ENCODE measurements at regions not wholly inside any gene's neighbourhood (a gene's known extent, or its start where the extent isn't known, plus 50 kb on each side); places are given as distances from the start of the nearest gene placed in this dataset.

DNA sequence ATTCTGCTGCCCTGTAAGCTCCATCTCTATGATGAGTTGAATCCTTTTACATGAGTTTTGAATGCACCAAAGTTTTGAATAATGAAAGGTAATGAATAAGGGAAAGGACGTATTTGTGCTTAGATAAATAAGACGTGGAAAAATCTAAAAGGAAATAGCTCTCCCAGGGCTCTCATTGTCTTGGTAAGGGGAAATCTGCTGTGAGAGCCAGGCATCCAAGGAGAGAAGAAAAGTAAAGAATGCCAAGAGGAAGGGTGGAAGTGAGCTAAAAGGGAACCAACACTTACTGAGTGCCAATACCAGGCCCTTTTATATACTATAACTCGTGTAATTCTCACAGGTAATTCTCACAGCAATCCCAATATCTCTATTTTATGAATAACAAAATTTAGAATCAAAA is 62.6 kb upstream of the KLHL13 start:
- Histone ChIP-seq H3K9me3 (no peaks in the 10 kb centered on the region), H3K27ac (no peak overlapping the region), H3K27me3 (no peaks in the 10 kb centered on the region), H3K36me3 (no peaks in the 10 kb centered on the region), H3K4me3 (no peak overlapping the region), H3K4me1 (ENCODE audit: insufficient read depth) (no peaks in the 10 kb centered on the region)
- no peak for DNase-seq
- intact Hi-C loops (cut with DNase I) = no loop called here
- 47 to 62% (median 58%) methylated on average over 3 of the region's 3 CpGs for WGBS, 3 donors
- TF ChIP-seq, protein P1, sequence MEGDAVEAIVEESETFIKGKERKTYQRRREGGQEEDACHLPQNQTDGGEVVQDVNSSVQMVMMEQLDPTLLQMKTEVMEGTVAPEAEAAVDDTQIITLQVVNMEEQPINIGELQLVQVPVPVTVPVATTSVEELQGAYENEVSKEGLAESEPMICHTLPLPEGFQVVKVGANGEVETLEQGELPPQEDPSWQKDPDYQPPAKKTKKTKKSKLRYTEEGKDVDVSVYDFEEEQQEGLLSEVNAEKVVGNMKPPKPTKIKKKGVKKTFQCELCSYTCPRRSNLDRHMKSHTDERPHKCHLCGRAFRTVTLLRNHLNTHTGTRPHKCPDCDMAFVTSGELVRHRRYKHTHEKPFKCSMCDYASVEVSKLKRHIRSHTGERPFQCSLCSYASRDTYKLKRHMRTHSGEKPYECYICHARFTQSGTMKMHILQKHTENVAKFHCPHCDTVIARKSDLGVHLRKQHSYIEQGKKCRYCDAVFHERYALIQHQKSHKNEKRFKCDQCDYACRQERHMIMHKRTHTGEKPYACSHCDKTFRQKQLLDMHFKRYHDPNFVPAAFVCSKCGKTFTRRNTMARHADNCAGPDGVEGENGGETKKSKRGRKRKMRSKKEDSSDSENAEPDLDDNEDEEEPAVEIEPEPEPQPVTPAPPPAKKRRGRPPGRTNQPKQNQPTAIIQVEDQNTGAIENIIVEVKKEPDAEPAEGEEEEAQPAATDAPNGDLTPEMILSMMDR (IDR thresholded peaks at IDR 0.05) = no peak
- TF ChIP-seq EP300 (IDR thresholded peaks at IDR 0.05) (no peak), POLR2A (IDR thresholded peaks at IDR 0.05) (no peak)

DNA sequence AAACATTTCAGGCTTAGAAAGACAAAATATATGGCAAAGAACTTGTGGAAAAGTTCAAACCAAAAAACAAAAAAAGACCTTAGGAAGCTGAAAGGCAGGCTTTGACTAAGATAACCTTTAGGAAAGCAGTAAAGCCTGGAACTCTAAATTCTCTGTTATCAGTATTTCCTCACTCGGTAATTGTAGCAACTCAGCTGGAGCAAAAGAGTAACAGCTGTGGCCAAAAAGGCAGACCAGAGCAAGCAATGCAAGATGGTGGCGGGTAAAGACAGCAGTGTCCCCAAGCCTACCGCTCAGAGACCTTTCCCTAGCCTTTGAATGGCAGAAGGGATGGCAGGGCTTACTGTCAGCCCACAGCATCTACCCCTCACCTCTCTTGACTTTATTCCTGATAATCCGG is 63.1 kb upstream of the KLHL13 start:
- no peaks in the 10 kb centered on the region for H3K4me1 ChIP-seq (ENCODE audit: insufficient read depth)
- intact Hi-C loops (cut with DNase I) = no loop called here
- WGBS, 3 donors = 65 to 76% (median 71%) methylated on average over 4 of the region's 4 CpGs
- H3K36me3 ChIP-seq = no peaks in the 10 kb centered on the region
- no peaks in the 10 kb centered on the region for H3K9me3 ChIP-seq
- H3K27ac ChIP-seq = no peak overlapping the region
- no peak overlapping the region for H3K4me3 ChIP-seq
- no peak for DNase-seq
- no peaks in the 10 kb centered on the region for H3K27me3 ChIP-seq
- TF ChIP-seq, protein P1 (IDR thresholded peaks at IDR 0.05) = no peak
- no peak for TF ChIP-seq EP300 (IDR thresholded peaks at IDR 0.05)
- no peak for TF ChIP-seq POLR2A (IDR thresholded peaks at IDR 0.05)

DNA sequence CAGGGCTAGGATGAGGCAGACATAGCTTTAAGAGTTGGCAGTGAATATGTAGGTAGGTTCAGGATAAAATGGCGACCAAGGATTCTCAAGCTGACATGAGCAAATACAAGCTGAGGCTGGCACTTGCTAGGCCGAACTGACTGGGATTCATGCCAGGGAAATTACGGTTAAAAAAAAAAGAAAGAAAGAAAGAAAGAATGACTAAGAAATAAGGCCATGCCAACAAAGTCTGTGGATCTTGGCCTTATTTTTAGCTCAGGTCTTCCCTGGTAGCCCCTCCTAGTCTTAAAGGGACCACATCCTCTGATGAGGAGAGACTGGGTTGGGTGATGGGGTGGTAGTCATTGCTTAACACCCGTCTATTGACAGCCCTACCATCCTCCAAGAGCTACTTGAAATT is 64.4 kb upstream of the KLHL13 start:
- Histone ChIP-seq H3K4me1 (ENCODE audit: insufficient read depth) (no peaks in the 10 kb centered on the region), H3K27me3 (no peaks in the 10 kb centered on the region), H3K9me3 (no peaks in the 10 kb centered on the region), H3K27ac (no peak overlapping the region), H3K36me3 (no peaks in the 10 kb centered on the region), H3K4me3 (no peak overlapping the region)
- no peak for TF ChIP-seq EP300 (IDR thresholded peaks at IDR 0.05)
- TF ChIP-seq, protein P1 (IDR thresholded peaks at IDR 0.05) = no peak
- TF ChIP-seq POLR2A (IDR thresholded peaks at IDR 0.05) = no peak
- WGBS, 3 donors = 53 to 65% (median 58%) methylated on average over 4 of the region's 4 CpGs
- no peak for DNase-seq
- intact Hi-C loops (cut with DNase I) = no loop called here

DNA sequence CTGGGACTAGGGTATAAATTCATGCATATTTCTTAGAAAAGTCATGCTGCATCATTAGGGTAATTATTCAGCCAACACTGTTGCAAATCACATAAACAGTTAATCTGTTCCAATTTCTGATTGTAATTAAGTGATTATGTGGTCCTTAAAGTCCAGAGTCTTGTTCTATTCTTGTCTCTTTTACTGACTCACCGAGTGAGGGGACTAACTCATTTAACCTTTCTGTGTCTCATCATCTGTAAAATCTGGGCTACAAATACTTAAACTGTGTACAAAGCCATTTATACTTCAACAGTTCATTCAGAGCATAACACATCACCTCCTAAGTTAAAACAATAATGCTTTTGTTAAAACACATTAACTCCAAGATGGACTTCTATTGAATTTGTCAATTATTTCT is 65.4 kb upstream of the KLHL13 start:
- Histone ChIP-seq H3K4me1 (ENCODE audit: insufficient read depth) (no peaks in the 10 kb centered on the region), H3K4me3 (no peak overlapping the region), H3K27me3 (no peaks in the 10 kb centered on the region), H3K27ac (no peak overlapping the region), H3K9me3 (no peaks in the 10 kb centered on the region), H3K36me3 (no peaks in the 10 kb centered on the region)
- intact Hi-C loops (cut with DNase I) = no loop called here
- WGBS, 3 donors = 16 to 27% (median 24%) methylated on average over 1 of the region's 1 CpG
- TF ChIP-seq POLR2A (IDR thresholded peaks at IDR 0.05) = no peak
- TF ChIP-seq EP300 (IDR thresholded peaks at IDR 0.05) = no peak
- TF ChIP-seq, protein P1 (IDR thresholded peaks at IDR 0.05) = no peak
- no peak for DNase-seq

DNA sequence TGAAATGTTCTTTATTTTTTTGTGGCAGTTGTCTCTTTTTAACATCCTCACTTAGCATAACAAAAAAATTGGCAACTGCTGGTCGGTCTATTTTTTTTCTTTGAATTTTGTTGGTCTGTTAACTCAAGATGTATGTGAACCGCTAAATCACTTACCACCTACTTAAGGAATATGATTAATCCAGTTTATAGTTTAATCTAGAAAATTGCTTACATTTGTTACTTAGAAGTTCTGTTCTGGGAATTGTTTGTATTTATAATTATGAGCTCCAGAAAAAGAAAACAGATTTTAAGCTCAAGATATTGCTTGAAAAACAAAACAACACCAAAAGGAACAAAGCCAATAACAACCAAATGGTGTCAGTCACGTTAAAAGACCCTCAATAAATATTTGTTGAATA is 66.1 kb upstream of the KLHL13 start:
- WGBS, 3 donors = 33 to 43% (median 42%) methylated on average over 3 of the region's 3 CpGs
- no peaks in the 10 kb centered on the region for H3K36me3 ChIP-seq
- intact Hi-C loops (cut with DNase I) = no loop called here
- H3K27ac ChIP-seq = no peak overlapping the region
- H3K4me1 ChIP-seq (ENCODE audit: insufficient read depth) = no peaks in the 10 kb centered on the region
- H3K9me3 ChIP-seq = no peaks in the 10 kb centered on the region
- no peak overlapping the region for H3K4me3 ChIP-seq
- no peak for DNase-seq
- TF ChIP-seq EP300 (IDR thresholded peaks at IDR 0.05) (no peak), POLR2A (IDR thresholded peaks at IDR 0.05) (no peak)
- TF ChIP-seq, protein P1 (IDR thresholded peaks at IDR 0.05) = no peak
- H3K27me3 ChIP-seq = no peaks in the 10 kb centered on the region

Measured in ovary (tissue), 7 donors.